22Rv1 (cell line): ENCODE measurements at regions not wholly inside any gene's neighbourhood (a gene's known extent, or its start where the extent isn't known, plus 50 kb on each side); places are given as distances from the start of the nearest gene placed in this dataset.

Source experiments
- H3K27ac ChIP-seq: fragments of 450-650 bp; 2 replicates; pipeline ENCODE4 v1.5.1; 2017
- CTCF ChIP-seq: fragments of 450-650 bp; IDR thresholded peaks from 2 replicates; pipeline ENCODE4 v1.5.1; 2017; ENCODE audit warnings: mild to moderate bottlenecking
- ZFX ChIP-seq: fragments of 450-650 bp; IDR thresholded peaks from 2 replicates; pipeline ENCODE4 v1.6.1; 2017; ENCODE audit warnings: antibody characterized with exemption, borderline replicate concordance

GRCh38 chr2:196224756-196225155 is 53.4 kb upstream of the STK17B start:
- no peak overlapping the region for H3K27ac ChIP-seq
- TF ChIP-seq CTCF (no peak), ZFX (no peak)

- H3K27ac ChIP-seq = no peak overlapping the region
- TF ChIP-seq ZFX = no peak
- TF ChIP-seq CTCF = no peak
Measured at GRCh38 chr2:196225213-196225612, 53.8 kb upstream of the STK17B start.

GRCh38 chr2:196226058-196226706 is 54.8 kb upstream of the STK17B start:
- no peak for TF ChIP-seq ZFX
- no peak for TF ChIP-seq CTCF
- H3K27ac ChIP-seq = no peak overlapping the region

DNA sequence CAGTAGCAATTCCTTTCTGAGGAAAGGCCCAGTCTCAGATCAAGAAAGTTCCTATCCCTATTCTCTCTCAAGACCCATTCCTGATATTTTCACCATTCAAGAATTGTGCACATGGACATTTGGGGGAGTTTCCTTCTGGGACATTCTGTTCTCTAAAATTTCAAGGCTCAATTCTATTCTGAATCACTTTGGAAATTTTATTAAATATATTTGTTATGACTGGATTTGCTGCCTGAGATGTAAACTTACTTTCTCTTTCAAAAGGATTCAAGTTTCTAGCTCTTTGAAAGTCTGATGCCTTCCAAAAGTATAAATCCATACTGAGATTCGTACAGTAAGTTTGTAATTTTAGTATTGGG is 55.3 kb upstream of the STK17B start:
- TF ChIP-seq CTCF (no peak), ZFX (no peak)
- H3K27ac ChIP-seq = no peak overlapping the region

DNA sequence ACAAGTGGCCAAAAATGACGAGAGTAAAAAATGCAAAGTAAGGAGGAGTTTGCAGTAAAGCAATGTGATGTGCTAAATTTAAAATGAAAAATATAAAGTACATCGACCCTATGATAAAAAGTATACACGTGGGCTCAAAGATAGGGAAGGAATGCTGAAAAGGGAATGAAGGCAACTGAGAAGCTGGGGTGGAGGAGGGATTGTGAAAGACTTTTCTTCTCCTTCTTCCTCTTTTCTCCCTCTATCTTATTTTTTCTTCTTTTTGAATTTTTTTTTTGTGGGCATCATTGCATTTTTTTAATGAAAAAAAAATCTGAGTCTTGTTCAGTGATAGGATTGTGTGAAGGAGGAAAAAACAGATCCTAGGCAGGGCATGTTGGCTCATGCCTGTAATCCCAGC is 57.6 kb upstream of the STK17B start:
- no peak overlapping the region for H3K27ac ChIP-seq
- TF ChIP-seq ZFX = no peak
- no peak for TF ChIP-seq CTCF

DNA sequence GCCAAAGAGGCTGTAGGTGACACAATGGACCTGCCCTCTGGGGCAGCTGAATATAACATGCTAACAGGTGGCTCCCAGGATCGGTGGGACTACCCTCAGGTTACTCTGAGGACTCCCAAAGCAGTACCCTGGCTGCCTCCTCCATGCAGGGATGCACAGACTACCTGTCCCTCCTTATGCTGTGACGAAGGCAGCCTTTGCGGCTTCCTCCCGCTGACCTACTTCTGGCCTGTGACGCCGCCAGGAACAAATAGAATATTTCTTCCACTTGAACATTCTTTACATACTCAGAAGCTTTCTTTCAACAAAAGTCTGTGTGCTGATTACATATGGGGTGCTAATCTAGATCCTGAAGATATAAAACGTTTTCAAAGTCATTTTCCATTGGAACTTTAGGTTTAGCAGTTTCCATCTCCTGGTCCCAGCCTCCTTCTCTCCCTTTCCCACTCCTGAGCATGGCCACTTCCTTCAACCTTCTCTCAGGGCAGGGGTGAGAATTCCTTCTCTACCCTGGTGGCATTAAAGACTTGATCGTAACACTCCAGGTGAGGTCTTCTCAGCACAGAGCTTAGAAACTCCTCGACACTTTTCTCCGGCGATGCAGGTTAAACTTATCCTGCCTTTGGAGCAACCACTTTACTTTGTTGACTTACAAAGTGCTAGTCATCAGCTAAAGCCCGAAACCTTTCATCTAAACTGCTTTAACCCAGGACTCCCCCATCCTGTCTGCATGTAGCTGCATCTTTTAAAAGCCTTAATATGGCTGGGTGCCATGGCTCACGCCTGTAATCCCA is 58.9 kb upstream of the STK17B start:
- no peak for TF ChIP-seq ZFX
- TF ChIP-seq CTCF = no peak
- no peak overlapping the region for H3K27ac ChIP-seq
